ENCODE measurements at regions not wholly inside any gene's neighbourhood (a gene's known extent, or its start where the extent isn't known, plus 50 kb on each side); places are given as distances from the start of the nearest gene placed in this dataset.
"Not testable (repeated sequence)": the region's sequence is repeated elsewhere in the genome, so short reads cannot be mapped to it uniquely, and the experiment has no call there.

DNA sequence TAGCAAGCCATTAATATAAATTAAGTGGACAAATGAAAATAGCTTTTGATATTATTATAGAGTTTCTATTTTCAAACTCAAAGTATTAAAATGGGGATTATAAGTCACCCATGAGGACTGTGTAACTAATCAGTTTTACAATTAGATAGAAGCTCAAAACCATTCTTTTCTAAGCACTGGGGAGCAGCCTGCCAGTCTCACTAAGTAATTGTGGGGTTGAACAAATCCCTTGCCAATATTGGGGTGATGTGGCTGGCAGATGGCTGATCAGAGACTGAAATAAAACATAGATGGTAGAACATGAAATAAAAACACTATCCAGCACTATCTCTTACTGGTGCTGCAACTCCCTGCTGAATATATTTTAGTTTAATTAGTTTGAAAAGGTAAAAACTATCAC lies 353.2 kb downstream of the FLRT2 start:
- no peak for DNase-seq (ENCODE audit: low read depth)

GRCh38 chr14:85881935-85882334 lies 352.0 kb downstream of the FLRT2 start:
- no peak for DNase-seq (ENCODE audit: low read depth)

- DNase-seq (ENCODE audit: low read depth) = no peak
Observed at GRCh38 chr14:85878874-85879273, 348.9 kb downstream of the FLRT2 start.

DNA sequence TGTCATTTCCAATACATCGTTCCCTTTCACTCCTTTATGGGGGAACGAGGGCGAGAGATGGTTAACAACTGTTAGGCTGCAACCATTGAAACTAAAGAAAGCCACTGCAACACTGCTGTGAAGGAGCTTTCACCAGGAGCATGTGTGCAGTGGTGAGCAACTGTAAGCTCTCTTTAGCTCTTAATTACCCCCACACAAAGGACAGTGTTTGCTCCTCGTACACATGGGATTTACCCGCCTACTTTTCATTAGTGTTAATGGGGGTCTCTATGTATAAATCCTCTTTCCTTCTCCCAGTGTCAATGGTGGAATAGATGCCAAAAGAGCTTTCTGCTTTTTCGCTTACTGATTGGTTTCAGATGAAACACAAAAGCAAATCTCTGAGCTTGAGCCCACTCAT lies 343.1 kb downstream of the FLRT2 start:
- DNase-seq (ENCODE audit: low read depth) = no peak

DNA sequence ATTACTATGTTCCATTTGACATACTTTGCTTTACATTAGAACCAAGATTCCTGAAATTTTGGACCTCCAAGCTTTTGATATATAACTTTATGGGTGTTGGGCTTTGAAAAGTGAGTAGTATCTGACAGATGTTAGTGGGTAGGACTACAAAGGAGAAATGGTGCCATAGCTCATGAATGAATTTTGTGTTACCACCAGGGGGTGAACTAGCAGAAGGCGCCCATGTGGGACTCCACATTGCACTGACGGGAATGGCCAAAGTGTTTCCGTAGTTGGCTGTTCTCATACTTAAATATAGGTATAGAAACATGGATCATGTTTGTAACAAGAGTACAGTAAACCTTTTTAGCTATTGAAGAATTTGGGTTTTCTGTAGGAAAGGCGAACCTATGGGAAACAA lies 337.5 kb downstream of the FLRT2 start:
- DNase-seq (ENCODE audit: low read depth) = no peak

GRCh38 chr14:85865701-85866100 lies 335.8 kb downstream of the FLRT2 start:
- DNase-seq (ENCODE audit: low read depth) = no peak

DNA sequence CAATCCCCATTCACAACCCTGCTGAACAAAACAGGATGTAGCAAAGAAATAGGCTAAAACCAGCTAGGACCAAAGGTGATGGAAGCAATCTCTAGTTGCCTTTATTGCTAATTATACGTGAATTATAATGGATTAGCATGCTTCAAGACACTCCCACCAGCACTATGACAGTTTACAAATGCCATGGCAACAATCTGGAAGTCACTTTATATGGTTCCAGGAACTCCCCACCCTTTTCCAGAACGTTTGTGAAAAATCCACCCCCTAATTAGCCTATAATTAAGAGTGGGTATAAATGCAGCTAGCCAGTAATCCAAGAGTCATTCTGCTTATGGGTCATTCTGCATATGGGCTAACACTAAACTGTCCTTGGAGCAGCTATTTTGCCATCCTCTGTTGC lies 328.7 kb downstream of the FLRT2 start:
- DNase-seq (ENCODE audit: low read depth) = no peak

- DNase-seq (ENCODE audit: low read depth) = no peak
Observed at GRCh38 chr14:85856430-85856829, 326.5 kb downstream of the FLRT2 start.

DNA sequence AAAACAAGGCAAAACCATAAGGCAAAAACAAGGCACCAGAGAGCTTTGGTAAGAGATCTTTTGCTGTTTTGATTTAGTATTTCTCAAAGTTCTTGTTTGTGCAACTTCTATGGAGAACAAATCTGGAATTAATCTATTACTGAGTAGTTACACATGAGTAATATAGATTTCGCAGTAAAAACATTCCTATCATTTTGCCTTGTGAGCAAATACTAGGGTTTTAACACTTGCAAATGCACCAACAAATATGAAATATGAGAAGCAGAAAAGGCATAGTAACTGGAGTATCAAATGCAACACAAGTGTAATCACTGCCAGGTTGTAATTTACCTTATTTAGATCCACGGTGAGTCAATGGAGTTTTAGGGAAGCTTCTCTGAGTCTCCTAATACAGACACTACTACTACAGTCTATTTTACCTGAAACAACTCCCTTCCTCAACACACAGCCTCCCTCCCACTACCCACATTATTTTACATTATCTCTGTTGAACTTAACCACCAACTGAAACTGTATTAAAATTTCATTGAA lies 324.1 kb downstream of the FLRT2 start:
- DNase-seq (ENCODE audit: low read depth) = no peak

DNA sequence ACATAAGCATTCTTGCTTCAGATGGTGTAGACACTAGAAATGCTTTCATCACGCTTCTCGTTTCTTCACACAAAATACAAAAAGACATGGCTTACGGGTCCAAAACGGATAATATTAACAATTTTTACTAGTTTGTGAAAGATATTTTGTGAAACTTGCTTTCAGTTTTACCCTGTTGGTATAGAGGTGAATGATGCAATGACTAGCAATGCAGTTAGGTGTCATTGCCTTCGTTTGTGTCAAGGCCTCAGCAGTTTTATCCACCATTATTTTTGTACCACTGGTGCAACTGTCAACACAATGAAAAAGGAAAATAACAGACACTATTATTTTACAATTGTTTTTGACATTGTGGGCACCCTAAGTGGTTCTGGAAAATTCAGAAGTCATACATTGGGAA lies 323.0 kb downstream of the FLRT2 start:
- no peak for DNase-seq (ENCODE audit: low read depth)

DNA sequence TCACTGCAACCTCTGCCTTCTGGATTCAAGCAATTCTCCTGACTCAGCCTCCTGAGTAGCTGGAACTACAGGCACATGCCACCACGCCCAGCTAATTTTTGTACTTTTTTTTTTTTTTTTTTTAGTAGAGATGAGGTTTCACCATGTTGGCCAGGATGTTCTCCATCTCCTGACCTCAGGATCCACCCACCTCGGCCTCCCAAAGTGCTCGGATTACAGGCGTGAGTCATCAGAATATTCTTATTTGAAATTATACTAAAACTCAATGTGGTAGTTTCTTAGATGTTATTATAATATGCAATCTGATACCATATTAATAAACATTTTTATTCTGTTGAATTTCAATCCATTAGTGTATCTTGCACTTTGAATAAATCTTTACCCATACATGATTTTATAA lies 322.2 kb downstream of the FLRT2 start:
- not testable (repeated sequence) for DNase-seq (ENCODE audit: low read depth)

- not testable (repeated sequence) for DNase-seq (ENCODE audit: low read depth)
Observed at GRCh38 chr14:85830549-85830948, 300.6 kb downstream of the FLRT2 start.

- DNase-seq (ENCODE audit: low read depth) = not testable (repeated sequence)
Observed at GRCh38 chr14:85829601-85830000, 299.7 kb downstream of the FLRT2 start.

DNA sequence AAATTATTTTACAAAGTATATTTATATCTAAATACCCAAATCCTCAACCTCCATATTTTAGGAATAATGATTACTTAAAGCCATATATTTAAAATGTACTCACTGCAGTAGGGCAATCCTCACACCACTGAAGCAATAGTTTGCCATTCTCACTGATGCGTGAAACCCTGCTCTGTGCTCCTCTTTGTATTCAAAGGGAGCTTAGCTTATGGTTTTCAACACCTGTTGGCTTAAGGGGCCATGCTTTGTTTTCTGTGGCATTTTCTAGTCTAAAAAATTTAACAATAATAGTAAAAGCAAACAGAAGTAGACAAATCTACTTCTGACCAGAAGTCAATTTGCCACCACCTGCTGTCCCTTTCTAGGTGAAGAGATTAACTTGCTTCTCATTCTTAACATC lies 294.6 kb downstream of the FLRT2 start:
- DNase-seq (ENCODE audit: low read depth) = no peak

DNA sequence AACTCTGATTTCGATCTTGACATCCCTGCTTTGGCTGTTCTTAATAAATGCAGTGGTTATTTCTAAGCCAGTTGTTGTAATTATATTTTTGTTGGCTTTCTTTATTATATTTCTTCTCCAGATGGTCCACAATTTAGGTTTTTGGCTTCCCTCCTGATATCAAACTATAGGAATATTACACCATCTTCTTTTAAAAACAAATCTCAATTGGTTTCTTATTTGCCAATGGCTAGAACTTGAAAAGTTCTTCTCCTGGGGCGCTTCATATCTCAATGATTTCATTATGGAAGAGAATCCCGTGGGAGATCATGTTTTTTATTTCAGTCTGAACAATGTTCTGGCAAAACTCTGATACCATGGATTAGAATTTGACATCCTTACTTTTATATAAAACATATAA lies 292.3 kb downstream of the FLRT2 start:
- no peak for DNase-seq (ENCODE audit: low read depth)

- DNase-seq (ENCODE audit: low read depth) = no peak
Observed at GRCh38 chr14:85817430-85817829, 287.5 kb downstream of the FLRT2 start.

DNA sequence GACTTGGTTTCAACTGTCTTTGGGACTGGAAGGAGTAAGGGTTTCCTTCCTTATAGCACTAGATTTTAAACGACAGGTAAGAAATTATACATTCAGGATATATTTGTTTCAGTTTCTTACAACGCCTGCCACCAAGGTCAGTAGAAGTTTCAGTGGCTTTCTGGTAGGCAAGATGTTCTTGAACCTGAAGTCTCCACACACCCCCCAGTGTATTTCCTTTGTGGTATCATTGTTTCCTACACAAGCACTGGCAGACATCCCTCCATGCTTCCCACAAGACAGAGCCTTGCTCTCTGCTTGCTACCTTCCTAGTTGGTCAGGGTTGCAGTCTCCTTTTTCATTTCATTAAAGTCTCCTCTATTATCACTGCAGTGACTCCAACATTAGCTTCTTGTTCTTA lies 283.1 kb downstream of the FLRT2 start:
- no peak for DNase-seq (ENCODE audit: low read depth)

DNA sequence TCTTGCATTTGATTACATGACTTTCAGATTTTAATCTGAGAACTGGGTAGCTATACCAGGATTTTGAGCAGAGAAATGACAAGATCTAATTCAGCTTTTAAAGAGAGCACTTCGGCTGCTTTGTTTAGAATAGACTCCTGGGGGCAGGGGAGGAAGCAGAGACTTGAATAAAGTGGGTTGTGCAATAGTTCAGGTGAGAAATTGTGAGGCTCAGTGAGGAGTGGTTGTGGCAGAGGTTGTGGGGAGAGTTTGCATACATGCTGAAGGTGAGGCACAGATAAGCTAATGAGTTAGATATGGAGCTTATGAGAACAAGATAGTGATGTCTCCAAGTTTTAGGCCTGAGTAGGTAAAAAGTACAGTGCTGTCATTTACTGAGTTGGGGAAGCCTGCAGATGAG lies 281.4 kb downstream of the FLRT2 start:
- DNase-seq (ENCODE audit: low read depth) = no peak

- no peak for DNase-seq (ENCODE audit: low read depth)
Observed at GRCh38 chr14:85799668-85800067, 269.7 kb downstream of the FLRT2 start.

GRCh38 chr14:85798856-85799255 lies 268.9 kb downstream of the FLRT2 start:
- DNase-seq (ENCODE audit: low read depth) = no peak

DNA sequence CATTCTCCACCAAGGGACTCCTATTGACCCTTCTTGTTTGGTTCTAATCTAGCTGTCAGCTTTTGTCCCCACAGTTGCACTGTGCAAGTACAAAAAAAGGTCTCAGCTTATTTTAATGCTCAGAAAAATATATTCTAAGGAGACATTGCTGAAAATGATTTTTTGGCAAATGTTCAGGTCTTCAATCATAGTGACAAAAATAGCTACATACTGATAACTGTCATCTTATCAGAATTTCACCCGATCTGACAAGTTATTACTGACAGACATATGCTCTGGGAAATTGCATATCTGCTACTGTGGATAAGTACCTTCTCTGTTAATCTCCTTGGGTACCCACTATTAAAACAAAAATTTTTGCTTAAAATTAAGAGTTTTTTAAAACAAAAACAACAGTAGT lies 263.6 kb downstream of the FLRT2 start:
- no peak for DNase-seq (ENCODE audit: low read depth)

GRCh38 chr14:85789506-85789905 lies 259.6 kb downstream of the FLRT2 start:
- no peak for DNase-seq (ENCODE audit: low read depth)

- no peak for DNase-seq (ENCODE audit: low read depth)
Observed at GRCh38 chr14:85788470-85789233, 258.7 kb downstream of the FLRT2 start.

- DNase-seq (ENCODE audit: low read depth) = no peak
Observed at GRCh38 chr14:85766295-85766694, 236.4 kb downstream of the FLRT2 start.

All from T-helper 22 cell (primary cell).